ENCODE measurements at regions not wholly inside any gene's neighbourhood (a gene's known extent, or its start where the extent isn't known, plus 50 kb on each side); places are given as distances from the start of the nearest gene placed in this dataset.

GRCh38 chr10:118405928-118406327 is 63.8 kb upstream of the FAM204A start:
- Histone ChIP-seq H3K4me2 (no peak overlapping the region), H3K4me3 (no peak overlapping the region), H3K4me1 (no peaks in the 10 kb centered on the region), H3K9me3 (peaks cover 6% of the 10 kb centered on the region; the same call in 1 of the 3 replicates), H3K27ac (no peak overlapping the region)
- ChIA-PET CTCF (interaction anchor here (0.7 to 1.1 kb wide), 3 partner anchors 19 to 910 kb away, joined by 3 read pairs; no protein-coding TSS in a partner anchor), POLR2A (no interaction called here)
- ATAC-seq = no peak
- FAIRE-seq = no peak
- WGBS (ENCODE audit: missing lambda C conversion rate) = 30% methylated on average over 3 of the region's 3 CpGs
- no peak for DNase-seq (ENCODE audit: low read depth in 1 of 2, low spot score in 1 of 2)
- TF ChIP-seq EHMT2 (IDR thresholded peaks at IDR 0.05; ENCODE audit: low read depth) (no peak), GATA3 (IDR thresholded peaks at IDR 0.05; ENCODE audit: borderline replicate concordance) (no peak), ESRRA (IDR thresholded peaks at IDR 0.05; ENCODE audit: borderline replicate concordance, low read length) (no peak), MAX (IDR thresholded peaks at IDR 0.05) (no peak), RFX5 (IDR thresholded peaks at IDR 0.05) (no peak), MYC (IDR thresholded peaks at IDR 0.05; ENCODE audit: borderline replicate concordance, low read length) (no peak), RNF2 (IDR thresholded peaks at IDR 0.05; ENCODE audit: borderline replicate concordance, low read depth) (no peak), RAD21 (conservative IDR thresholded peaks at IDR 0.05 in 1 of 2, IDR thresholded peaks at IDR 0.05 in 1 of 2) (no peak), SREBF2 (IDR thresholded peaks at IDR 0.05) (no peak), CEBPB (IDR thresholded peaks at IDR 0.05) (no peak), KDM1A (IDR thresholded peaks at IDR 0.05; ENCODE audit: low read depth) (no peak)

- no peak for FAIRE-seq
- no peak for TF ChIP-seq RAD21 (conservative IDR thresholded peaks at IDR 0.05 in 1 of 2, IDR thresholded peaks at IDR 0.05 in 1 of 2)
- WGBS (ENCODE audit: missing lambda C conversion rate) = 27% methylated on average over 3 of the region's 3 CpGs
Measured at GRCh38 chr10:118403967-118404366, 61.8 kb upstream of the FAM204A start.

GRCh38 chr10:118401708-118402193 is 59.6 kb upstream of the FAM204A start:
- DNase-seq (ENCODE audit: low read depth in 1 of 2, low spot score in 1 of 2) = no peak
- TF ChIP-seq RCOR1 (IDR thresholded peaks at IDR 0.05; ENCODE audit: low read depth, low read length) (no peak), ATOH8 (CRISPR knock-in tag; IDR thresholded peaks at IDR 0.05; ENCODE audit: low read depth) (no peak), HOXA7 (CRISPR knock-in tag; IDR thresholded peaks at IDR 0.05) (no peak), REST (IDR thresholded peaks at IDR 0.05) (no peak), HDAC2 (IDR thresholded peaks at IDR 0.05) (no peak), MAFK (IDR thresholded peaks at IDR 0.05; ENCODE audit: partially characterized antibody) (peak; percentile 77)
- no peak for ATAC-seq
- H3K27ac ChIP-seq = no peak overlapping the region
- peaks cover 6% of the 10 kb centered on the region; the same call in 1 of the 3 replicates for H3K9me3 ChIP-seq
- 47% methylated on average over 2 of the region's 2 CpGs for WGBS (ENCODE audit: missing lambda C conversion rate)
- FAIRE-seq = no peak
- no peak overlapping the region for H3K4me3 ChIP-seq
- CTCF ChIA-PET = no interaction called here
- H3K4me1 ChIP-seq = no peaks in the 10 kb centered on the region
- POLR2A ChIA-PET = no interaction called here
- H3K4me2 ChIP-seq = no peak overlapping the region

More at GRCh38 chr10:118403967-118404366, 61.8 kb upstream of the FAM204A start:
- Histone ChIP-seq H3K4me2 (no peak overlapping the region), H3K9me3 (peaks cover 6% of the 10 kb centered on the region; the same call in 1 of the 3 replicates), H3K27ac (no peak overlapping the region), H3K4me1 (no peaks in the 10 kb centered on the region), H3K4me3 (no peak overlapping the region)
- CTCF ChIA-PET = interaction anchor here (1.2 kb wide), 1 partner anchor 20 kb away, joined by 3 read pairs; no protein-coding TSS in a partner anchor
- ATAC-seq (no peak), DNase-seq (ENCODE audit: low read depth in 1 of 2, low spot score in 1 of 2) (no peak)
- POLR2A ChIA-PET = no interaction called here

Measured in A549 (cell line).